Endothelial cell of umbilical vein (primary cell): ENCODE measurements at regions not wholly inside any gene's neighbourhood (a gene's known extent, or its start where the extent isn't known, plus 50 kb on each side); places are given as distances from the start of the nearest gene placed in this dataset.

Experiments used
- EZH2 ChIP-seq: IDR thresholded peaks from 2 replicates; pipeline ENCODE4 v1.6.1; 2012; ENCODE audit warnings: borderline replicate concordance, low read depth, mild to moderate bottlenecking, moderate library complexity, low read length, inconsistent platforms; ENCODE audit not compliant: severe bottlenecking
- GATA2 ChIP-seq: IDR thresholded peaks from 2 replicates; pipeline ENCODE4 v1.7.0; 2011; ENCODE audit warnings: low read depth, mild to moderate bottlenecking, moderate library complexity, mixed read lengths, low read length; ENCODE audit not compliant: insufficient read length, insufficient read depth
- JUN ChIP-seq: IDR thresholded peaks from 2 replicates; pipeline ENCODE4 v1.6.1; 2011; ENCODE audit warnings: borderline replicate concordance, low read depth; ENCODE audit not compliant: insufficient read length, insufficient read depth
- MAX ChIP-seq: IDR thresholded peaks from 2 replicates; pipeline ENCODE4 v1.6.1; 2011; ENCODE audit not compliant: insufficient read depth, insufficient read length
- MYC ChIP-seq: IDR thresholded peaks from one replicate; pipeline ENCODE4 v1.6.1; 2011; ENCODE audit warnings: mild to moderate bottlenecking, low read depth, low read length
- POLR2A ChIP-seq: IDR thresholded peaks from 2 replicates; pipeline ENCODE4 v1.6.1; 2012; ENCODE audit warnings: low read depth, mild to moderate bottlenecking, control low read depth, low read length
- POLR2AphosphoS5 ChIP-seq: IDR thresholded peaks from 2 replicates; pipeline ENCODE4 v1.6.1; 2012; ENCODE audit warnings: low read depth, mild to moderate bottlenecking, control low read depth, low read length, moderate library complexity; ENCODE audit not compliant: insufficient read depth
- TF ChIP-seq, protein P1 (sequence below), 2 donors: IDR thresholded peaks; 1 replicate in 1 of 2; 2 replicates in 1 of 2; pipeline ENCODE4 v1.5.1; 2011; ENCODE audit warnings: low read length in 2 of 2, mild to moderate bottlenecking in 2 of 2, moderate library complexity in 2 of 2, control low read depth in 1 of 2, inconsistent platforms in 1 of 2, low read depth in 1 of 2; ENCODE audit not compliant: insufficient read depth in 1 of 2; ENCODE audit errors: extremely low read depth in 1 of 2

- no peak for TF ChIP-seq EZH2
- TF ChIP-seq, protein P1, sequence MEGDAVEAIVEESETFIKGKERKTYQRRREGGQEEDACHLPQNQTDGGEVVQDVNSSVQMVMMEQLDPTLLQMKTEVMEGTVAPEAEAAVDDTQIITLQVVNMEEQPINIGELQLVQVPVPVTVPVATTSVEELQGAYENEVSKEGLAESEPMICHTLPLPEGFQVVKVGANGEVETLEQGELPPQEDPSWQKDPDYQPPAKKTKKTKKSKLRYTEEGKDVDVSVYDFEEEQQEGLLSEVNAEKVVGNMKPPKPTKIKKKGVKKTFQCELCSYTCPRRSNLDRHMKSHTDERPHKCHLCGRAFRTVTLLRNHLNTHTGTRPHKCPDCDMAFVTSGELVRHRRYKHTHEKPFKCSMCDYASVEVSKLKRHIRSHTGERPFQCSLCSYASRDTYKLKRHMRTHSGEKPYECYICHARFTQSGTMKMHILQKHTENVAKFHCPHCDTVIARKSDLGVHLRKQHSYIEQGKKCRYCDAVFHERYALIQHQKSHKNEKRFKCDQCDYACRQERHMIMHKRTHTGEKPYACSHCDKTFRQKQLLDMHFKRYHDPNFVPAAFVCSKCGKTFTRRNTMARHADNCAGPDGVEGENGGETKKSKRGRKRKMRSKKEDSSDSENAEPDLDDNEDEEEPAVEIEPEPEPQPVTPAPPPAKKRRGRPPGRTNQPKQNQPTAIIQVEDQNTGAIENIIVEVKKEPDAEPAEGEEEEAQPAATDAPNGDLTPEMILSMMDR (IDR thresholded peaks at IDR 0.05; ENCODE audit: extremely low read depth in 1 of 2, insufficient read depth in 1 of 2, low read depth in 1 of 2, low read length in 2 of 2), result no peak
- TF ChIP-seq GATA2, result no peak
- no peak for TF ChIP-seq POLR2AphosphoS5
- TF ChIP-seq POLR2A, result no peak
- TF ChIP-seq MYC, result no peak
- no peak for TF ChIP-seq JUN
- TF ChIP-seq MAX, result no peak
These were observed 246.8 kb downstream of the MSX2 start for GRCh38 chr5:174971210-174971609.
